ENCODE measurements at regions not wholly inside any gene's neighbourhood (a gene's known extent, or its start where the extent isn't known, plus 50 kb on each side); places are given as distances from the start of the nearest gene placed in this dataset.

- no peak for DNase-seq (ENCODE audit: low read depth)
- TF ChIP-seq CTCF (IDR thresholded peaks at IDR 0.05; ENCODE audit: low read depth, low read length) = no peak
- no peak for TF ChIP-seq POLR2A (IDR thresholded peaks at IDR 0.05; ENCODE audit: extremely low read depth, insufficient read length)
- TF ChIP-seq MAX (IDR thresholded peaks at IDR 0.05; ENCODE audit: low read depth, low read length) = no peak
- TF ChIP-seq MYC (IDR thresholded peaks at IDR 0.05; ENCODE audit: low read depth, low read length) = no peak
These were observed 720.5 kb upstream of the ALCAM start for GRCh38 chr3:104646196-104646595.

GRCh38 chr3:104648823-104649222 lies 717.9 kb upstream of the ALCAM start:
- no peak overlapping the region for H3K4me3 ChIP-seq (ENCODE audit: low read depth, low read length)
- no peak for DNase-seq (ENCODE audit: low read depth)
- TF ChIP-seq POLR2A (IDR thresholded peaks at IDR 0.05; ENCODE audit: extremely low read depth, insufficient read length) (no peak), MAX (IDR thresholded peaks at IDR 0.05; ENCODE audit: low read depth, low read length) (no peak), CTCF (IDR thresholded peaks at IDR 0.05; ENCODE audit: low read depth, low read length) (no peak), MYC (IDR thresholded peaks at IDR 0.05; ENCODE audit: low read depth, low read length) (no peak)

More at GRCh38 chr3:104646196-104646595, 720.5 kb upstream of the ALCAM start:
- H3K4me3 ChIP-seq (ENCODE audit: low read depth, low read length) = no peak overlapping the region

- no peak overlapping the region for H3K4me3 ChIP-seq (ENCODE audit: low read depth, low read length)
- no peak for DNase-seq (ENCODE audit: low read depth)
- TF ChIP-seq MYC (IDR thresholded peaks at IDR 0.05; ENCODE audit: low read depth, low read length) = no peak
- TF ChIP-seq POLR2A (IDR thresholded peaks at IDR 0.05; ENCODE audit: extremely low read depth, insufficient read length) = no peak
- TF ChIP-seq MAX (IDR thresholded peaks at IDR 0.05; ENCODE audit: low read depth, low read length) = no peak
- TF ChIP-seq CTCF (IDR thresholded peaks at IDR 0.05; ENCODE audit: low read depth, low read length) = no peak
These were observed 697.6 kb upstream of the ALCAM start for GRCh38 chr3:104669083-104669482.

GRCh38 chr3:104672331-104672730 lies 694.4 kb upstream of the ALCAM start:
- TF ChIP-seq MAX (IDR thresholded peaks at IDR 0.05; ENCODE audit: low read depth, low read length) = no peak
- no peak for TF ChIP-seq MYC (IDR thresholded peaks at IDR 0.05; ENCODE audit: low read depth, low read length)
- TF ChIP-seq POLR2A (IDR thresholded peaks at IDR 0.05; ENCODE audit: extremely low read depth, insufficient read length) = no peak
- no peak overlapping the region for H3K4me3 ChIP-seq (ENCODE audit: low read depth, low read length)
- DNase-seq (ENCODE audit: low read depth) = no peak

- no peak for DNase-seq (ENCODE audit: low read depth)
These were observed 692.7 kb upstream of the ALCAM start for GRCh38 chr3:104673981-104674380.

More at GRCh38 chr3:104673981-104674380, 692.7 kb upstream of the ALCAM start:
- H3K4me3 ChIP-seq (ENCODE audit: low read depth, low read length) = no peak overlapping the region
- TF ChIP-seq MYC (IDR thresholded peaks at IDR 0.05; ENCODE audit: low read depth, low read length) = no peak
- no peak for TF ChIP-seq POLR2A (IDR thresholded peaks at IDR 0.05; ENCODE audit: extremely low read depth, insufficient read length)
- no peak for TF ChIP-seq CTCF (IDR thresholded peaks at IDR 0.05; ENCODE audit: low read depth, low read length)
- TF ChIP-seq MAX (IDR thresholded peaks at IDR 0.05; ENCODE audit: low read depth, low read length) = no peak

Measured in NB4 (cell line).